HuH-7.5 (cell line): ENCODE measurements at regions not wholly inside any gene's neighbourhood (a gene's known extent, or its start where the extent isn't known, plus 50 kb on each side); places are given as distances from the start of the nearest gene placed in this dataset.

ENCODE experiments used
- DNase-seq: peaks from one replicate; pipeline ENCODE4 v3.0.0; 2011; ENCODE audit warnings: low spot score

DNA sequence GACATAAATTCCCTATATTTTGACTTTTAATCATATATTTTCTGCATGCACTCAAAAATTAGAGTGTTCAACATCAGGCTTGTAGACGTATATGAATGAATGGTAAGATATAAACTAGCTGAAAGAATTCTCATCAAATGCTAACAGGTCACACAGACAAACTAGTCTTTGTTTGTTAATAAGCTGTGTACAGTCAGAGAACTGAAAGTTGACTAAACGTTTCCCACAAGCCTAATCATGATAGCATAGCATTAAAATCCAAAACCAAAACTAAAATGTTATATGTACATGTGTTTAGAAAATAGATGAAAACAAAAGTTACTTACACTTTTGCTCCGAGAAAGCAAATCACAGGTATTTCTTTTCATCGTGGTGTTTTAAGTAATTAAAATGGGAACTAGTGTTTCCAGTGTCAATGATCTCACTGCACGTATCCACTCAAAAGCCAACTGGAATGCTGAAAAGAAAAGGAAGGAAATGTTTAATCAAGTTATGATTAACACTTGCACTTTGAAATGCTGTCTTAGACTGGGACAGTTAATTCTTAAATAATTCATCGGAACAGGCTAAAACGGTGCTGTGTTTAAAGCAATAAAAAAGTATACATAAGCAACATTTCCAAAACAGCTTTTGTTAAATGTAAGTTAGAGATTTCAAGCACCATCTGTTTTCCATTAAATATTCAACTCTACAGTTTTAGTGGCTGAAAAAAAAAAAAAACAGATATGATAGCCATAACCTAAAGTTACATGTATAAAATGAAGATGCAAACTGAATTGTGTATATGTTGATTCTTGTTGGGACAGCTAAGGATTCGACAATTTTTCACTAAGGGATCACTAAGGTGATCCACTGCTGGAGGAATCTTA, 291.9 kb upstream of the PDE4D start:
- DNase-seq: no peak

DNA sequence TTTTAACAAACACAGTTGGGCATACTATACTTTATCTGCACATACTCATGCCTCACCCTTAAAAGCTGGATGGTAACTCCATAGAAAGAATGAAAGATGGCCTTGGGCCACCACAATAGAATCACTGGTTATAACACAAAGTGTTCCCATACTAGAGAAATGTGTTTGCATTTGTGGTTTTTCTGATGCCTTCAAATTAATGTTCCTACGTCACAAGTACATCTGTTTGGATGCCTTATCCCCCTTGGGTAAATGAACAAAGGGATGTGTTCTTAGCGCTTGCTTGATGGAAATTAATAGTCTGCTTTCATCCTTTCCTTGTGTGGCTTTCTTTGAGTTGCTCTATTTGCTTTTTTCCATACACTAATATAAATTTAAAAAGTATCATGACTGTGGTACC, 291.1 kb upstream of the PDE4D start:
- no peak for DNase-seq

DNA sequence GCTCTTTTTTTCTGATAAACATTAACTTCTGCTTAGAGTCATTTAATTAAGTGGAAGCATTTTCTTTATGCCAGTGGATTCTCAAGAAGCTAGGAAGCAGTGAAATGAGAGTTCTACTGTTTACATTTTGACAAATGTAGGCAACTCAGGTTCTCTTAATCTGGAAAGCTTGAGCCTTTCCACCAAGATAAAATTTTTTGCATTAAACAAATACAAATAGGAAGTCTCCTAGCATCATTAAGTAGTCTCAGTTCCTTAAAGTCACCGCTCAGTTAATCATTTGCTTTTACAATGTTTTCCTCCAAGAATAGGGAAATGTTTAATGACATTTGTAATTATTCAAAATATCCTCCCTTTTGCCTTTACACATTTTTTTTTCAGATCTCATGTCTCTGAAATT, 290.4 kb upstream of the PDE4D start:
- DNase-seq: no peak

DNA sequence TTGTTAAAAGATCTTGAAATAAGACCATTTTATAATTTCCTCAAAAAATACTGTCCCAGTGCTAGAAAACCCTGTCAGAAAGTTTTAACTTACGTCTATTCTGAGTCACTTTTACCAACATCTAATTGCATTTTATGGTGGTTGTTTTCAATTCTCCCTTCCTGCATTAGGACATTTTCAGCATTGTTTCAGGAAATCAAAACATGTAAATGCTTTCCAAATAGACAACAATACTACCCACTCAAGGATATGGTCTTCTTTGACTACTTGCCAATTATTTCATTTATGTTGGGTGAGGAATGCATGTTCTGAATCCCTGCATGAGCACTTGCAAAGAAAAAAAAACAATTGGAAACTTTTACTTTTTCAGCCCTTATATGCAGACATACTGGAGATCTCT, 284.6 kb upstream of the PDE4D start:
- no peak for DNase-seq

DNA sequence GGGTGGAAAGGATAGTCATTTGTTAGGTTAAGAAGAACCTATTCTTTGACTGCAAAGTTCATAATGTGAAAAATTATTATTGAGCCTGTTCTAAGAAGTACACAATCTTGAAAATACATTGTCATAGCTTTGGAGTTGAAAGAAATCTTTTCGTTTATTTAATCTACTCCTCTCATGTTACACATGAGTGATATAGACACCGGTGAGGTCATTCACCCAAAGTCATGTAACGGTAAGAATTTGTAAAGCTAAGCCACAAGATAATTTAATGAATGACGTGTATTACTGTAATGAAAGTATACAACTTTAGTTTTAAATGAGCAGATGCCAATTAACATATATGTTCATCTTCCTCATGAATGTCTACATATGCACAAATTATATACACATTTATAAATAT, 284.1 kb upstream of the PDE4D start:
- DNase-seq: no peak

DNA sequence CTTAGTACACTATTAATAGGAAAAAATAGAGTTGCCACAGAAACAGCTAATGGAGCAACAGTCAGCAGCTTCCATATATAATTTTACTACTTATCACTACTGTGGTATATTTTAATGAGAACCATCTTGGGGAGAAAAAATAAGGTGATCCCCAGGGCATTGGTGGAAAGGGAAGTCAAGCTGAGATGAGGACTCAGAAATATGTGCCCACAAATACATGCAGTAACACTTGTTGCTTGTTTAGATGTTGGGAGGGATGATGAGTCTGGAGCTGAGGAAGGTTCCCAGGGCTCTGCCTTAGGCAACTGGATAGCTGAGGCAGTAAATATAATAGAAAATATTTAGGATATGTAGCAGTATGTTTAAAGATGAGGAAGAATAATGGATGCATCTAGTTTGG, 280.1 kb upstream of the PDE4D start:
- DNase-seq: no peak

DNA sequence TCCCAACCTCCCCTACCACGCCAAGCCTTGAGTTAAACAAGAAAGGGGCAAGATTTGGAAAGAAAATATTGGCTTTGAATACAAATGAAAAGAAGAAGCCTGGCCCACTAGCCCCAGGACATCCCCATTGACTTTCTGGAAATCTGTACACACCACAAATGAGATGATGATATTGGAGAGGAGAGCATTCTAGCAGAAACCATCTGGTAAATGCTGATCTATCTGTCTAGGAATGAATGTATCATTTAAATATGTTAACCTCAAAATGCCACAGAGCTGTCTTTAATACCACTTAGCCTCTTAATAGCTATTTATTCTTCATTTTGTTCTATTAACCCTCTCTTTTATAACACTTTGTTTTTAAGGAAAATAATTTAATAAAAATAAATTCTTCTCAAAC, 270.2 kb upstream of the PDE4D start:
- DNase-seq: no peak

DNA sequence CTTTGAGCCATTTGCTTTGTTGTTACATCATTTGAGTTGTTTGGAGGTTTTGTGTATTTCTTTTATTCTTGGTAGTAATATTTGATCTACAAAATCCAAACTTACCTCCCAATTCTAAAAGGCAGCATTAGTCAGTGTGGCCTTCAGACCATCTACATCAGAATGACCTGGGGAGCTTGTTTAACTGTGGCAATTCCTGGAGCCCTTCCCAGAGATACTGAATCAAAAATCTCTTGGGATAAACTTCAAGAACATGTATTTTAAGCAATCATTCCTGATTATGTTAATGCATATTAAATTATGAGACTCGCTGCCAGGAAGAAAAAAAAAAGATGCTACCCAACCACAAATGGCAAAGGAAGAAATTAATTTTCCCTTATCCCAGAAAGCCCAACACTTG, 268.9 kb upstream of the PDE4D start:
- DNase-seq: no peak

DNA sequence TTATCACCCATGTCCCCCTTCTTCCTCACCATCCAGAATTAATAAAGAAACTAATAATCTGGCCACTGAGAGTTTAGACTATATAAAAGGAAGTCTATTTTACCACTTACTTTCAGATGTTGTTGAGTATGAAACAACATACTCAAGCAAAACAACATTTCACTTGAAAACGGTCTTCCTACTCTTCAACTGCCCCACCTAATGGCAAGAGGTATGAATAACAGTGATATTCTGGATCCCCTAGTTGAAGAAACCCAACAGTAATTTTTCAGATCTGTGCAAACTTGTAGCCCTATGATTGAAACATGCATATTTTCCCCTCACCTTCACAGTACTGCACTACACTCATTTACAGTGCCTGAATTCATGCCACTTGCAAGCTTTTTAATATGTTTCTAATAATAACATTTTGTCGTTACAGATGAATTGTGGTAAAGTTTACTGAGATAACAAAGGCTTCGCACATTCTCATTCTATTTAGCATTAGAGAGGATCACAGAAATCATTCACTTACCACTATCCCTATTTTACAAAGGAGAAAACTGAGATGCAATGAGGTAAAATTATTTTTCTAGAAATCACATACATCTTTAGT, 267.9 kb upstream of the PDE4D start:
- peak; percentile 9 for DNase-seq

DNA sequence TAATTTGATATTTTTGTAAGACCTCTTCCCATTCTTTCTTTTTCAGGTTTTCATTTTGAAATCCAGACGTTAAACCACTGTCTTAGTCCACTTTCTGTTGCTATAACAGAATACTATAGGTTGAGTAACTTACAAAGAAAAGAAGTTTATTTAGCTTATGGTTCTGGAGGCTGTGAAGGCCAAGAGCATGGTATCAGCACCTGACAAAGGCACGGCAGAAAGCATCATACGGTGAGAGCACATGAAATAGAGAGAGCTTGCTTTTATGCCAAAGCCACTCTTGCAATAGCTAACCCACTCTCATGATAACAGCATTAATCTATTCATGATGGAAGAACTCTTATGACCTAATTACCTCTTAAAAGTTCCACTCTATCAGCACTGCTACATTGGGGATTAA, 255.6 kb upstream of the PDE4D start:
- DNase-seq: no peak

DNA sequence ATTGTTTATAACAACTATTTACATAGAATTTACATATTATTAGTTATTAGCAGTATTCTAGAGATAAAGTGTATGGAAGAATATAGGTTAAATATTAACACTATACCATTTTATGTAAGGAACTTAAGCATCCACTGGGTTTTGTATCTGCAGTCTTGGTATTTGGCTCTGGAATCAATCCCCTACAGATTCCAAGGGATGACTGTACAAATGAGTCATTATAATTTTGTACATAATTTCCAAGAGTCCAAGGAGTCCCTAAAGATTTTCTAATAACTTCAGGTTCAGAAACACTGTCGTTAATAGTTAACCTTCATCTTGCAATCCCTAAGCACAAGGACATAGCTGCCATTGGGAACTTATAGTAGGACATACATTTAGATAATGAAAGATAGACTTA, 254.8 kb upstream of the PDE4D start:
- DNase-seq: no peak

DNA sequence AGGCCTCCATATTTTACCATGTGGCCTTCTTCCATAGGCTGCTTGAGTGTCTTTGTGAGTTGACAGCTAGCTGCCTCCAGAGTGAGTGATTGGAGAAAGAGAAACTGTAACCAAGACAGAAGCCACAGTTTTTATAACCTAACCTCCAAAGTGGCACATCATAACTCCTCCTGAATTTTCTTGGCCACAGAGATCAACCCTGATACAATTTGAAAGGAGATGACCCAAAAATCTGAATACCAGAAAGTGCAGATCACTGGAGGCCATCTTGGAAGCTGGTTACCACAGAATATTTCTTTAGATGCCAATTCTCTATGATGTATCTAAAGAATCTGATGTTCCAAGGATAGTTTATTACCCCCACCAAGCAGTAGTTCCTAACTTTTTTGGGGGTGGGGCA, 254.3 kb upstream of the PDE4D start:
- DNase-seq: no peak

DNA sequence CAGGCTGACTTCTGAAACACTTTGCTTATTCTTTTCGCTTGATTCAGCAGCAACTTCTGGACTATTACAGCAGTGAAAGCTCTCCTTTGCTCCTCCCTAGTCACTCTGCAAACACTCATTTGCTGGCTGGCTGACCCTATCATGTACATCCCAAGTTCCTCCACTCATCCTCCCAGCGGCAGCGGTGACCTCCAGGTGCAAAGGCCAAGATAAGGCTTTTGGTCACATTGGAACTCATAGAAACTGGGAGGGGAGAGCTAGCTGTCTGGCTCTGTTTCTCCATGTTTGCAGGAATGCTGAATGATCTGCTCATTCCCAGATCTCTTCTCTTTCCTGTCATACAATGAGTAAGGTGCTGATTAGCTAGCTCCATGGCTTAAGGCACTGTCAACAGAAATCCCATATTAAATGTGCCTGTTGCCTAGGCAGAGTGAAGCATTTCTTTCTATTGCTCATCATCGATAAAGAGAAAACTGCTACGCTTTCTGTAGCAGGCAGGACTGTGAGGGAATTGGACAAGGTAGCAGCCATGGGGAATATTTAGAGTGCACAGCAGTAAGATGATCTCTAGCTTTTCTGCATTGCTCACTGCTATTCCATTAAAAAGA, 250.5 kb upstream of the PDE4D start:
- DNase-seq: no peak

DNA sequence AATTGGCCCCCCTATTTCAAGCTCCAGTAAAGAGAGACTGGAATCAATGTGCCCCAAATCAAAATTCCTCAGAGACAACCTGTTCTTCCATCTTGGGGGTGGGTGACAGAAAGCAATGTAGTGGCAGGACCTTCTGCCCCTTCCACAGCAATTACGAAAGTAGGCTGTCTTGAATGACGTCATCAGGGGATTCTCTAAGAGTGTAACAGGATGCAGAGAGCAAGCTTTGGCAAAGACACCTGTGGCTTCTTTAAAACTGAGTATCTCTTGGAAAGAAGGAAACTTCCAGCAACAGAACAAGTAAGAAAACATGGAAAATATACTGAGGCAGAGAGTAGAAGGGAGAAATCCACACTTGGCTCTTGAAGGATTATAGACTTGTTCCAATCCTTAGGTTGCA, 247.6 kb upstream of the PDE4D start:
- DNase-seq: no peak

DNA sequence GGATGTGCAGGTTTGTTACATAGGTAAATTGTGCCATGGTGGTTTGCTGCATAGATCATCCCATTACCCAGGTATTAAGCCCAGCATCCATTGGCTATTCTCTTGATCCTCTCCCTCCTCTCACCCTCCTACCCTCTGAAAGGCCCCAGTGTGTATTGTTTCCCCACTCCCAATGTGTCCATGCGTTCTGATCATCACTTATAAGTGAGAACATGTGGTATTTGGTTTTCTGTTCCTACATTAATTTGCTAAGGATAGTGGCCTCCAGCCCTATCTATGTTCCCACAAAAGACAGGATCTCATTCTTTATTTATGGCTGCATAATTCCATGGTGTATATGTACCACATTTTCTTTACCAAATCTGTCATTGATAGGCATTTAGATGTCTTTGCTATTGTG, 243.3 kb upstream of the PDE4D start:
- DNase-seq: no peak

DNA sequence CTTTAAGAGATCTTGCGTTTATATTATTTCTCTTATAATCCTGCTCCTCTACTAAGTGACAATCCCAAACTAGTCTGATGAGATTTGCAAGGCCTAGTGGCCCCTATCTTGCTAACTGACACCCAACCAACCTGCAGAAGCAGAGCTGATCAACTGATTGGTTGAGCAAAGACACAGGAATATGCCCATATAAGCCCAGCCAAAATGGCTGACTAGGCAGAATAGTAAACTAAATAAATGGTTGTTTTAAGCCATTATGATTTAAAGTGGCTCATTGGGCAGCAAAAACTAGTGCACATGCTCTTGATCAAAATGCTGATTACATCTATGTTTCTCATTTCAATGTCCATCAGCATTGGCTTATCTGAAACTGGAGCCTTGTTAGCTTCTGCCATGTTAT, 238.0 kb upstream of the PDE4D start:
- DNase-seq: no peak

DNA sequence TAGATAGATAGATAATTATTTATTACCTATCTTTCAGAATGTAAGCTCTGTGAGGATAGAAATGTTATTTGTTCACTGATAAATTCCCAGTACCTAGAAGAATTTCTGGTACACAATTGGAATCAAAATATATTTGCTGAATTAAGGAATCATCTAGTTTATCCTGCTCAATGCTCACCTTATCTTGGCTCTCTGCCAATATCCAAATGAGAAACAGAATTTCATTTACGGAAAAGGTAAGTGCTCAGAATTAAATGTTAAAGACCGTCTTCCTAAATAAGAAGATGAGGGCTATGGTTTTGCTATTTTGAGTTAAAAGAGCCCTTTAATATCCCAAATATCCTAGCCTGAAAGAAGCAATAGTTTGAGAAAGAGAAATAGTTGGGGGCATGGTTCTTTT, 232.1 kb upstream of the PDE4D start:
- no peak for DNase-seq

DNA sequence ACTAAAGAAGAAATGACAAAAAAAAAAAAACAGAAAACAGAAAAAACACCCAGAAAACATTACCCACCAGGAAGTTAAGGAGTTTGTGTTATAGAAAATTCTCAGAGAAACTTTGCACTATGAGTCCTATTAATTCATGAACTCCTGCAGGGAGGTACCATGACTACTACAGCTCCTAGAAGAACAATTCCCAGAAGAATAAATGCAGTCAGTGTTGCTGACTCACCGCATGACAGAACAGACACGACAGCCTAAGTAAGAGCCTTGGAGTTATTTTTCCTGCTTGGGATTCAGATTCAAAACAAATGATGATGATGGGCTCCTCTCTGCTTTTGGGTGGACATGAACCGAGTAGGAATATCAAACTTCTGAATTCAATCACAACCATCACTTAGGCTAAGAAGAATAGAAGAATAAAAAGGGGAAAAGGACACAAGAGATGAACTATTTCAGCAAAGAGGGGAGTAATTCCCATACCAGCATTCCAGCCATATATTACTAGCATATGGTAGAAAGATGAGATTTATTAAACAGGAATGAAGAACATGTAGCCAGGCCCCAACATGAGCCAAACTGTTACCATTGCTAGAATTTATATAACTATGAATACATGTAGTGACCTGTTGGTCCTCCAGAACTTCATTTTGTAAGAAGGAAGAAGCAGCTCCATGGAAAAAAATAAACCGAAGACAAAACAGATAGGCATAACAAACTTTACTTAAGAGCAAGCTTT, 209.6 kb upstream of the PDE4D start:
- DNase-seq: no peak

DNA sequence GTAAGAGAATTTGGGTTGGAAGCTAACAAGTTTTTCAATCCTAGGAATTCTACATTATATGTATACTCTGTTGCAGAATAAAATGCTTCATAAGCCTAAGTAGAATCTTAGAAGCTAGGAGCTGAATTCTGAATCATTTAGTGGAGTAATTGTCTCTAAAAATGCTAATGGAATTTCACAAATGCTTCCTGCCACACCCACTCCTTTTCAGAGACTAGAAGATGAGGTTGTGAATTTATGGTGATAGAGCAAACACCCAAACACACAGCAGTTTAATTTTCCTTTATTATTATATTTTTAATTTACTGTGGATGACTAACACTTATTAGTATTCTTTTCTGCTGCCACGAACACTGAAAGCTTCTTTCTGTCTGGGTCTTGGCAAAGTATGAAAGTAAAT, 208.0 kb upstream of the PDE4D start:
- no peak for DNase-seq

DNA sequence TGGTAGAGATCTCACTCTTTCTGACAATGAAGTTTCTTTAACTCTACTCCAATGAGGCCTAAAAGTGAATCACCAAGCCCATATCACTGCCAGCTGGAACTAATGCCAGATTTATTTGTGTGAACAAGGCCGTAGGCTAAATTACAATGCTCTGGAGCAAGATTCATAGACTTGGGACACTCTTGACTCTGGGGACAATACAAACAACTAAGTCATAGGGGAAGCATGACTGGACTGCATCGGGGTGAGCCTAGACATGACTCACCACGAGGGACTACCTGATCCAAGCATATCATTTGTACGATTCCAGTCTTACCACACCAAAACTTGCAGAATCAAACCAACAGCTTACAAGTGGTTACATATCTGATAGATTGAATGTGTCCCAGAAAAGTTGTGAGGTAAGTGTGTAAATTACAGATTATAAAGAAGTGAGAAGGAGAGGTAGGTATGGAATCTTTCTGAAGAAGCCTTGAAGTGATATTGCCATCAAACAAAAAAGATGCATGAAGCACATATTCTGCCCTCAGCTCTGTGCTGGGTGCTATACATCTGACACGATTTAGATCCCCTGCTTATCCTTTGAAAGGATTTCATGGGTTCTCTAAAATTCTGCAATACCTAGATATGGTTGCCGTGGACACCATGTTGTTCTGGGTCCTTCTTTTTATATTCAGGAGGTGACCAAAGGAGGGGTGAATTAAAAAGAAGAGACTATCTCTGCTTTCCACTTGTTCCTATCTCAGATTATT, 199.3 kb upstream of the PDE4D start:
- DNase-seq: no peak

DNA sequence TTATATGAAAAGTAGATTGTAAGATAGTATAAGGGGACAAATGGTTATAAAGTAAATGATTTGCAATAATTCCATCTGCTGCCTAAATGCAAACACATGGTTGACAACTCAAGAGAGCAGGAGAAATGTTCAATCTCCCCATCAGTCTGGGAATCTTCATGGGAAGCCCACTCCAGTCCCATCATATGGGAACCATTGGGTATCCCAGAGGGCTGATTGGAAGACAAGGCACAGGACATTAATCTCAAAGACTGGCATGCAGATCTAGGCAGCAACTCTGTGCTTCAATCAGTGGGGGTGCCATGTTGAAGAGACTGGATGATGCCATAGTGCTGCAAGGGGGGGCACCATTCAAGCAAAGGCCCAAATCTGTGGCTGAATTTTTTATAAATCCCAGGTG, 193.1 kb upstream of the PDE4D start:
- no peak for DNase-seq

DNA sequence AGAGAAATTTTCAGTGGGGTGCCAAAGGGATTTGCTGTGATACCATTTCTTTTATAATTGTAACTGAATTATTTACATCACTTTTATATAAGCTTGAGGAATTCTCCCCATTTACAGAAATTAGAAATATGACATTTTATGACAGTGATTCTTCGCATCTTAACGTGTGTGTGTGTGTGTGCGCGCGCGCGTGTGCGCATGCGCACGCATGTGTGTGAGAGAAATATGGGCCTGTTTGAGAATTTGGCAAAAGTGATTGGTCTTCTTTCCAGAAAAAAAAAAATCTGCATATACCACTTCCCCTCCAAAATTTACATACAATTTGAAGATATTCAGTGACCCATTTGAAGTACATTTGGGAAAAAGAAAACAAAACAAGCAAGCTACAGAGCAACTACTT, 190.7 kb upstream of the PDE4D start:
- DNase-seq: no peak
